HepG2 (cell line): ENCODE measurements at regions not wholly inside any gene's neighbourhood (a gene's known extent, or its start where the extent isn't known, plus 50 kb on each side); places are given as distances from the start of the nearest gene placed in this dataset.

Source experiments
- EP300 ChIP-seq, 3 experiments: sonication (generic) in 1 of 3; formaldehyde crosslinking in 1 of 3; IDR thresholded peaks; 2 replicates each; pipeline versions ENCODE4 v1.5.1 to v1.6.1; 2011 to 2020; ENCODE audit warnings: low read depth in 2 of 3, low read length in 2 of 3, borderline replicate concordance in 1 of 3, improper control_type of control experiment in 1 of 3, mild to moderate bottlenecking in 1 of 3, missing genetic modification reagents in 1 of 3, moderate library complexity in 1 of 3
- EZH2 ChIP-seq: conservative IDR thresholded peaks from 2 replicates; pipeline ENCODE4 v1.6.1; 2012; ENCODE audit warnings: mild to moderate bottlenecking, low read depth, low read length, moderate library complexity
- KAT2B ChIP-seq: fragments of 150-350 bp; IDR thresholded peaks from 2 replicates; pipeline ENCODE4 v1.6.1; 2014; ENCODE audit warnings: low read depth, low read length, borderline replicate concordance
- MXD4 ChIP-seq: IDR thresholded peaks from 2 replicates; pipeline ENCODE4 v1.6.1; 2016; ENCODE audit warnings: mild to moderate bottlenecking, missing biosample characterization, missing genetic modification reagents
- POLR2A ChIP-seq, 2 experiments: IDR thresholded peaks; 2 replicates each; pipeline ENCODE4 v1.6.1; 2011; ENCODE audit warnings: low read depth in 2 of 2, low read length in 2 of 2, mild to moderate bottlenecking in 1 of 2, moderate library complexity in 1 of 2; ENCODE audit not compliant: insufficient read depth in 1 of 2
- PRPF4 ChIP-seq: fragments of 200-400 bp; formaldehyde crosslinking; IDR thresholded peaks from 2 replicates; pipeline ENCODE4 v1.6.1; 2016; ENCODE audit warnings: low read length, low read depth; ENCODE audit not compliant: poor library complexity, severe bottlenecking
- TAF1 ChIP-seq: sonication (generic); formaldehyde crosslinking; IDR thresholded peaks from 2 replicates; pipeline ENCODE4 v1.4.0; 2020; ENCODE audit warnings: missing genetic modification reagents
- ZNF253 ChIP-seq: sonication (generic); formaldehyde crosslinking; IDR thresholded peaks from 2 replicates; pipeline ENCODE4 v1.8.0; 2022; ENCODE audit warnings: mild to moderate bottlenecking, missing genetic modification reagents, borderline replicate concordance
- ZNF441 ChIP-seq: sonication (generic); formaldehyde crosslinking; IDR thresholded peaks from 2 replicates; pipeline ENCODE4 v1.7.0; 2021; ENCODE audit warnings: missing genetic modification reagents, borderline replicate concordance
- ZNF546 ChIP-seq: sonication (generic); formaldehyde crosslinking; conservative IDR thresholded peaks from 2 replicates; pipeline ENCODE4 v1.8.1; 2023; ENCODE audit warnings: mild to moderate bottlenecking, missing genetic modification reagents
- ZNF687 ChIP-seq: sonication (generic); formaldehyde crosslinking; IDR thresholded peaks from 2 replicates; pipeline ENCODE4 v1.5.1; 2020; ENCODE audit warnings: mild to moderate bottlenecking, missing genetic modification reagents, moderate library complexity
- TF ChIP-seq, protein P1 (sequence below): sonication (generic); formaldehyde crosslinking; IDR thresholded peaks from 2 replicates; pipeline ENCODE4 v1.8.0; 2022; ENCODE audit warnings: mild to moderate bottlenecking, missing genetic modification reagents, moderate library complexity
- TF ChIP-seq, protein P2 (sequence below): sonication (generic); formaldehyde crosslinking; IDR thresholded peaks from 2 replicates; pipeline ENCODE4 v1.4.0; 2020; ENCODE audit warnings: mild to moderate bottlenecking, missing genetic modification reagents
- TF ChIP-seq, protein P3 (sequence below): sonication (generic); formaldehyde crosslinking; IDR thresholded peaks from 2 replicates; pipeline ENCODE4 v1.5.0; 2020; ENCODE audit warnings: mild to moderate bottlenecking, missing genetic modification reagents, moderate library complexity

DNA sequence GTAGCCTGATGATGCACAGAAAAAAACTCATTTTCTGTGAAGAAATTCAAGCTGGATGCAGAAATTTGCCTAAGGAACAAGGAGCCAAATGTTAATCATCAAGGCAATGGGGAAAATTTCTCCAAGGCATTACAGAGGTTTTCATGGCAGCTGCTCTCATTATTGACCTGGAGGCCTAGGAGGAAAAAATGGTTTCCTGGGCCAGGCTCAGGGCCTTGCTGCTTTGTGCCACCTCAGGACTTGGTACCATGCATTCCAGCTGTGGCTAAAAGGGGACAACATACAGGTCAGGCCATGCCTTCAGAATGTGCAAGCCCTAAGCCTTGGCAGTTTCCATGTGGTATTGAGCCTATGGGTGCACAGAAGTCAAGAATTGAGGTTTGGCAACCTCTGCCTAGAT lies 1320.1 kb upstream of the MIR17HG start:
- TF ChIP-seq PRPF4 (no peak), POLR2A (IDR thresholded peaks at IDR 0.05; ENCODE audit: insufficient read depth in 1 of 2, low read depth in 2 of 2, low read length in 2 of 2) (no peak), EP300 (IDR thresholded peaks at IDR 0.05; ENCODE audit: low read depth in 2 of 2, low read length in 2 of 2) (no peak), EP300 (CRISPR knock-in tag; IDR thresholded peaks at IDR 0.05; ENCODE audit: borderline replicate concordance) (no peak), ZNF687 (CRISPR knock-in tag) (no peak), KAT2B (no peak), ZNF441 (CRISPR knock-in tag) (no peak), TAF1 (no peak), EZH2 (no peak), MXD4 (CRISPR knock-in tag) (no peak), ZNF546 (no peak), ZNF253 (no peak)
- TF ChIP-seq, protein P1, sequence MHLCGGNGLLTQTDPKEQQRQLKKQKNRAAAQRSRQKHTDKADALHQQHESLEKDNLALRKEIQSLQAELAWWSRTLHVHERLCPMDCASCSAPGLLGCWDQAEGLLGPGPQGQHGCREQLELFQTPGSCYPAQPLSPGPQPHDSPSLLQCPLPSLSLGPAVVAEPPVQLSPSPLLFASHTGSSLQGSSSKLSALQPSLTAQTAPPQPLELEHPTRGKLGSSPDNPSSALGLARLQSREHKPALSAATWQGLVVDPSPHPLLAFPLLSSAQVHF (CRISPR knock-in tag), result no peak
- TF ChIP-seq, protein P2, sequence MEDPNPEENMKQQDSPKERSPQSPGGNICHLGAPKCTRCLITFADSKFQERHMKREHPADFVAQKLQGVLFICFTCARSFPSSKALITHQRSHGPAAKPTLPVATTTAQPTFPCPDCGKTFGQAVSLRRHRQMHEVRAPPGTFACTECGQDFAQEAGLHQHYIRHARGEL, result no peak
- TF ChIP-seq, protein P3, sequence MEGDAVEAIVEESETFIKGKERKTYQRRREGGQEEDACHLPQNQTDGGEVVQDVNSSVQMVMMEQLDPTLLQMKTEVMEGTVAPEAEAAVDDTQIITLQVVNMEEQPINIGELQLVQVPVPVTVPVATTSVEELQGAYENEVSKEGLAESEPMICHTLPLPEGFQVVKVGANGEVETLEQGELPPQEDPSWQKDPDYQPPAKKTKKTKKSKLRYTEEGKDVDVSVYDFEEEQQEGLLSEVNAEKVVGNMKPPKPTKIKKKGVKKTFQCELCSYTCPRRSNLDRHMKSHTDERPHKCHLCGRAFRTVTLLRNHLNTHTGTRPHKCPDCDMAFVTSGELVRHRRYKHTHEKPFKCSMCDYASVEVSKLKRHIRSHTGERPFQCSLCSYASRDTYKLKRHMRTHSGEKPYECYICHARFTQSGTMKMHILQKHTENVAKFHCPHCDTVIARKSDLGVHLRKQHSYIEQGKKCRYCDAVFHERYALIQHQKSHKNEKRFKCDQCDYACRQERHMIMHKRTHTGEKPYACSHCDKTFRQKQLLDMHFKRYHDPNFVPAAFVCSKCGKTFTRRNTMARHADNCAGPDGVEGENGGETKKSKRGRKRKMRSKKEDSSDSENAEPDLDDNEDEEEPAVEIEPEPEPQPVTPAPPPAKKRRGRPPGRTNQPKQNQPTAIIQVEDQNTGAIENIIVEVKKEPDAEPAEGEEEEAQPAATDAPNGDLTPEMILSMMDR, result no peak
